SK-N-SH treated with all-trans-retinoic acid at 6 μM for 48 hours (cell line): ENCODE measurements at regions not wholly inside any gene's neighbourhood (a gene's known extent, or its start where the extent isn't known, plus 50 kb on each side); places are given as distances from the start of the nearest gene placed in this dataset.
"Not testable (repeated sequence)": the region's sequence is repeated elsewhere in the genome, so short reads cannot be mapped to it uniquely, and the experiment has no call there.

ENCODE experiments used
- ATAC-seq: fragments of 200-7000 bp; cut with Tn5 transposase; 3 replicates; pipeline ENCODE4 v1.9.1; 2020; ENCODE audit warnings: mild to moderate bottlenecking, moderate library complexity
- ARNTL ChIP-seq: fragments of 450-650 bp; formaldehyde crosslinking; IDR thresholded peaks from 2 replicates; pipeline ENCODE4 v1.5.0; 2020; ENCODE audit warnings: low read depth, mild to moderate bottlenecking, moderate library complexity, borderline replicate concordance
- BACH2 ChIP-seq: fragments of 250-450 bp; sonication (Bioruptor Pico); IDR thresholded peaks from 2 replicates; pipeline ENCODE4 v1.9.0; 2021; ENCODE audit warnings: mild to moderate bottlenecking, borderline replicate concordance
- CSDC2 ChIP-seq: fragments of 250-450 bp; sonication (Bioruptor Pico); IDR thresholded peaks from 2 replicates; pipeline ENCODE4 v1.5.0; 2020; ENCODE audit warnings: mild to moderate bottlenecking, moderate library complexity
- ESRRG ChIP-seq: fragments of 250-450 bp; sonication (Bioruptor Pico); IDR thresholded peaks from 2 replicates; pipeline ENCODE4 v1.6.1; 2021; ENCODE audit warnings: mild to moderate bottlenecking
- ISL1 ChIP-seq: fragments of 250-450 bp; sonication (Bioruptor Pico); IDR thresholded peaks from 2 replicates; pipeline ENCODE4 v2.1.2; 2022; ENCODE audit warnings: mild to moderate bottlenecking, moderate library complexity
- OSR1 ChIP-seq: fragments of 250-450 bp; sonication (Bioruptor Pico); IDR thresholded peaks from 2 replicates; pipeline ENCODE4 v1.8.0; 2022; ENCODE audit warnings: moderate library complexity, mild to moderate bottlenecking, inconsistent platforms
- PPARA ChIP-seq: fragments of 250-450 bp; sonication (Bioruptor Pico); IDR thresholded peaks from 2 replicates; pipeline ENCODE4 v1.5.0; 2020; ENCODE audit warnings: mild to moderate bottlenecking, borderline replicate concordance
- RARB ChIP-seq: fragments of 250-450 bp; sonication (Bioruptor Pico); IDR thresholded peaks from 2 replicates; pipeline ENCODE4 v1.8.0; 2021; ENCODE audit warnings: mild to moderate bottlenecking, moderate library complexity
- SNAI2 ChIP-seq: fragments of 250-450 bp; sonication (Bioruptor Pico); IDR thresholded peaks from 2 replicates; pipeline ENCODE4 v1.5.0; 2020; ENCODE audit warnings: mild to moderate bottlenecking, moderate library complexity
- TCF4 ChIP-seq: fragments of 250-450 bp; sonication (Bioruptor Pico); IDR thresholded peaks from 2 replicates; pipeline ENCODE4 v1.8.0; 2021; ENCODE audit warnings: mild to moderate bottlenecking, moderate library complexity, borderline replicate concordance
- TOX ChIP-seq: fragments of 250-450 bp; sonication (Bioruptor Pico); IDR thresholded peaks from 2 replicates; pipeline ENCODE4 v1.8.0; 2021; ENCODE audit warnings: mild to moderate bottlenecking, moderate library complexity, borderline replicate concordance
- ZC3H10 ChIP-seq: fragments of 250-450 bp; sonication (Bioruptor Pico); IDR thresholded peaks from 2 replicates; pipeline ENCODE4 v1.5.1; 2021; ENCODE audit warnings: mild to moderate bottlenecking, moderate library complexity
- ZNF565 ChIP-seq: fragments of 450-650 bp; formaldehyde crosslinking; conservative IDR thresholded peaks from 2 replicates; pipeline ENCODE4 v1.5.0; 2020; ENCODE audit warnings: low read depth, mild to moderate bottlenecking, moderate library complexity
- ZNF70 ChIP-seq: fragments of 450-650 bp; formaldehyde crosslinking; IDR thresholded peaks from 2 replicates; pipeline ENCODE4 v1.5.0; 2020; ENCODE audit warnings: mild to moderate bottlenecking, moderate library complexity
- ZNF8 ChIP-seq: fragments of 450-650 bp; formaldehyde crosslinking; IDR thresholded peaks from 2 replicates; pipeline ENCODE4 v1.5.0; 2020; ENCODE audit warnings: mild to moderate bottlenecking, moderate library complexity
- TF ChIP-seq, protein P1 (sequence below): fragments of 250-450 bp; sonication (Bioruptor Pico); IDR thresholded peaks from 2 replicates; pipeline ENCODE4 v1.8.0; 2021; ENCODE audit warnings: low read depth, mild to moderate bottlenecking, moderate library complexity, borderline replicate concordance
- TF ChIP-seq, protein P2 (sequence below): fragments of 250-450 bp; sonication (Bioruptor Pico); IDR thresholded peaks from 2 replicates; pipeline ENCODE4 v1.5.1; 2020; ENCODE audit warnings: low read depth, mild to moderate bottlenecking, moderate library complexity
- TF ChIP-seq, protein P3 (sequence below): fragments of 250-450 bp; sonication (Bioruptor Pico); IDR thresholded peaks from 2 replicates; pipeline ENCODE4 v1.5.0; 2020; ENCODE audit warnings: mild to moderate bottlenecking, moderate library complexity
- TF ChIP-seq, protein P4 (sequence below): fragments of 250-450 bp; sonication (Bioruptor Pico); IDR thresholded peaks from 2 replicates; pipeline ENCODE4 v1.8.0; 2020; ENCODE audit warnings: mild to moderate bottlenecking, moderate library complexity, borderline replicate concordance

DNA sequence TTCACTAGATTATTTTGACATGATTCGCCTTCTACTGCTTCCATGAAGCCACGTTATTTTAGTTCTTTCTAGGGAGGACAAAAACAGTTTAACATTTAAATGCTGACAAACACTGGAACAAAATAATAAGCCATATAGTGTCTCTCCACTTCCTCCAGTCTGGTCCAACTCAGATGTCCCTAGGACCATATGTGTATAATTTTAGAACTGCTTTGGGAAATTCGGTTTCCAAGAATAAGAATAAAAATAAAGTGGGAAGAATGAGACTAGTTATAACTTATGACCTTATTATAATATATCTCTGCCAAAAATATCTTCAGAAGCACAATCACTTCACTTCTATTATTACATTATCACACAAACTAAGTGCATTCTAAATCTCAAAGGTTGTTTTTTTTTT, 164.4 kb upstream of the POF1B start:
- TF ChIP-seq RARB (no peak), OSR1 (no peak), CSDC2 (CRISPR knock-in tag) (no peak), ESRRG (CRISPR knock-in tag) (no peak), SNAI2 (no peak), PPARA (CRISPR knock-in tag) (no peak), ZNF565 (CRISPR knock-in tag) (no peak), TCF4 (CRISPR knock-in tag) (no peak), ISL1 (CRISPR knock-in tag) (no peak), BACH2 (CRISPR knock-in tag) (no peak), ZNF70 (no peak), ZC3H10 (no peak), ZNF8 (CRISPR knock-in tag) (no peak)
- TF ChIP-seq, protein P1, sequence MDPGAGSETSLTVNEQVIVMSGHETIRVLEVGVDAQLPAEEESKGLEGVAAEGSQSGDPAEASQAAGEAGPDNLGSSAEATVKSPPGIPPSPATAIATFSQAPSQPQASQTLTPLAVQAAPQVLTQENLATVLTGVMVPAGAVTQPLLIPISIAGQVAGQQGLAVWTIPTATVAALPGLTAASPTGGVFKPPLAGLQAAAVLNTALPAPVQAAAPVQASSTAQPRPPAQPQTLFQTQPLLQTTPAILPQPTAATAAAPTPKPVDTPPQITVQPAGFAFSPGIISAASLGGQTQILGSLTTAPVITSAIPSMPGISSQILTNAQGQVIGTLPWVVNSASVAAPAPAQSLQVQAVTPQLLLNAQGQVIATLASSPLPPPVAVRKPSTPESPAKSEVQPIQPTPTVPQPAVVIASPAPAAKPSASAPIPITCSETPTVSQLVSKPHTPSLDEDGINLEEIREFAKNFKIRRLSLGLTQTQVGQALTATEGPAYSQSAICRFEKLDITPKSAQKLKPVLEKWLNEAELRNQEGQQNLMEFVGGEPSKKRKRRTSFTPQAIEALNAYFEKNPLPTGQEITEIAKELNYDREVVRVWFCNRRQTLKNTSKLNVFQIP (CRISPR knock-in tag) = no peak
- TF ChIP-seq, protein P2, sequence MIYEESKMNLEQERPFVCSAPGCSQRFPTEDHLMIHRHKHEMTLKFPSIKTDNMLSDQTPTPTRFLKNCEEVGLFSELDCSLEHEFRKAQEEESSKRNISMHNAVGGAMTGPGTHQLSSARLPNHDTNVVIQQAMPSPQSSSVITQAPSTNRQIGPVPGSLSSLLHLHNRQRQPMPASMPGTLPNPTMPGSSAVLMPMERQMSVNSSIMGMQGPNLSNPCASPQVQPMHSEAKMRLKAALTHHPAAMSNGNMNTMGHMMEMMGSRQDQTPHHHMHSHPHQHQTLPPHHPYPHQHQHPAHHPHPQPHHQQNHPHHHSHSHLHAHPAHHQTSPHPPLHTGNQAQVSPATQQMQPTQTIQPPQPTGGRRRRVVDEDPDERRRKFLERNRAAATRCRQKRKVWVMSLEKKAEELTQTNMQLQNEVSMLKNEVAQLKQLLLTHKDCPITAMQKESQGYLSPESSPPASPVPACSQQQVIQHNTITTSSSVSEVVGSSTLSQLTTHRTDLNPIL (CRISPR knock-in tag) = no peak
- TF ChIP-seq, protein P3, sequence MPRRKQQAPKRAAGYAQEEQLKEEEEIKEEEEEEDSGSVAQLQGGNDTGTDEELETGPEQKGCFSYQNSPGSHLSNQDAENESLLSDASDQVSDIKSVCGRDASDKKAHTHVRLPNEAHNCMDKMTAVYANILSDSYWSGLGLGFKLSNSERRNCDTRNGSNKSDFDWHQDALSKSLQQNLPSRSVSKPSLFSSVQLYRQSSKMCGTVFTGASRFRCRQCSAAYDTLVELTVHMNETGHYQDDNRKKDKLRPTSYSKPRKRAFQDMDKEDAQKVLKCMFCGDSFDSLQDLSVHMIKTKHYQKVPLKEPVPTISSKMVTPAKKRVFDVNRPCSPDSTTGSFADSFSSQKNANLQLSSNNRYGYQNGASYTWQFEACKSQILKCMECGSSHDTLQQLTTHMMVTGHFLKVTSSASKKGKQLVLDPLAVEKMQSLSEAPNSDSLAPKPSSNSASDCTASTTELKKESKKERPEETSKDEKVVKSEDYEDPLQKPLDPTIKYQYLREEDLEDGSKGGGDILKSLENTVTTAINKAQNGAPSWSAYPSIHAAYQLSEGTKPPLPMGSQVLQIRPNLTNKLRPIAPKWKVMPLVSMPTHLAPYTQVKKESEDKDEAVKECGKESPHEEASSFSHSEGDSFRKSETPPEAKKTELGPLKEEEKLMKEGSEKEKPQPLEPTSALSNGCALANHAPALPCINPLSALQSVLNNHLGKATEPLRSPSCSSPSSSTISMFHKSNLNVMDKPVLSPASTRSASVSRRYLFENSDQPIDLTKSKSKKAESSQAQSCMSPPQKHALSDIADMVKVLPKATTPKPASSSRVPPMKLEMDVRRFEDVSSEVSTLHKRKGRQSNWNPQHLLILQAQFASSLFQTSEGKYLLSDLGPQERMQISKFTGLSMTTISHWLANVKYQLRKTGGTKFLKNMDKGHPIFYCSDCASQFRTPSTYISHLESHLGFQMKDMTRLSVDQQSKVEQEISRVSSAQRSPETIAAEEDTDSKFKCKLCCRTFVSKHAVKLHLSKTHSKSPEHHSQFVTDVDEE (CRISPR knock-in tag) = no peak
- ATAC-seq = no peak

DNA sequence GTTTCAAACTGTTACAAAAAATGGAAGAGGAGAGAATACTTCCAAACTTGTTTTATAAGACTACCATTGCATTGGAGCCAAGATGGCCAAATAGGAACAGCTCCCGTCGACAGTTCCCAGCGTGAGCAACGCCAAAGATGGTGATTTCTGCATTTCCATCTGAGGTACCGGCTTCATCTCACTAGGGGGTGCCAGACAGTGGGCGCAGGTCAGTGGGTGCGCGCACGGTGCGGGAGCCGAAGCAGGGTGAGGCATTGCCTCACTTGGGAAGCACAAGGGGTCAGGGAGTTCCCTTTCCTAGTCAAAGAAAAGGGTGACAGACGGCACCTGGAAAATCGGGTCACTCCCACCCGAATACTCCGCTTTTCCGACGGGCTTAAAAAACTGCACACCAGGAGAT, 149.7 kb upstream of the POF1B start:
- not testable (repeated sequence) for ATAC-seq

DNA sequence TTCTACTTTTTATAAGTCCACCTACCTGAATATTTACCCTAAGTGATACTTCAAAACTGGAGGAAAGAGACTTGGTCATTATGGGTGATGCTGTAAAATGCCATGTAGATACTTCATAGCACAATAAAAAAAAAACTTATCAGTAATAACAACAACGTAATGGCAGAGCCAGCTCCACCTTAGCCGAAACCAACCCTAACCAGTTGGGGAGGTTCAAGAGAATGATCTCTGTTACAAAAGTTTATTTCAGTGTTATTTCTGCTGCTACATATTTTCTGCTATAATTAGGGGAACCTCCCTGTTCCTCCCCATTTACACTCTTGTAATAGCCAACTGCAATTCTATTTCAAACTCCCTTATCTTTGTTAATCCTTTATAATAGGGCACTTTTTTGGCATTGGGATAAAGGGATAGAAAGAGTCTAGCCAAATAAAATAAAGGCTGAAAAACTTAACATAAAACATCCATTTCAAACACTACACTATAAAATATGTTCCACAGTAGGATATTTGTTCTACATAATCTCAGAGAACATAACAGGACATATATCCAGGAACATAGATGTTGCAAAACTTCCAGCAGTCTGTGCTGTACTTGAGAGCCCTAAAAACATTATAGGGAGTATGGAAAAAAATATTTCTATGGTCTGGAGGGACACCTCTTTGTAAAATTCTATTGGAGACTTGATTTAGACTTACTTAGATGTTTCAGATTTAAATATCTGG, 138.7 kb upstream of the POF1B start:
- no peak for TF ChIP-seq ARNTL (CRISPR knock-in tag)
- ATAC-seq = no peak

DNA sequence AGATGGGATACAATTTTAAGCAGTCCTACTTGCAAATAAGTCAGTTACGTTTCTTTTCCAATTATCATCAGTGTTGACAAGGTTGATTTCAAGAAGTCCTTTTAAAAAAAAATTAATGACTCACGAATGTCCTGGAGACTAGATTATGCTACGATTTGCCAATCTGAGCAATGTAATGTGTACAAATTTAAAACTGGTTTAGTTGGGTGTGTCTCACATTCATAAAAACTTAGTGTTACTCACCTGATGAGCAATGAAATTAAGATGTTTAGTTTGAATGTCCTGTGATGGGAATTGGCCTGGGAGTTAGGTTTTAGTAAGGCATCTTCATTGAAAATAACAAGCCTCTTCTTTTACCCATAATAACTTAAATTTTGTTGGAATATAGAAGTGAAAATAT, 136.7 kb upstream of the POF1B start:
- TF ChIP-seq ISL1 (CRISPR knock-in tag) = no peak
- ATAC-seq = no peak

DNA sequence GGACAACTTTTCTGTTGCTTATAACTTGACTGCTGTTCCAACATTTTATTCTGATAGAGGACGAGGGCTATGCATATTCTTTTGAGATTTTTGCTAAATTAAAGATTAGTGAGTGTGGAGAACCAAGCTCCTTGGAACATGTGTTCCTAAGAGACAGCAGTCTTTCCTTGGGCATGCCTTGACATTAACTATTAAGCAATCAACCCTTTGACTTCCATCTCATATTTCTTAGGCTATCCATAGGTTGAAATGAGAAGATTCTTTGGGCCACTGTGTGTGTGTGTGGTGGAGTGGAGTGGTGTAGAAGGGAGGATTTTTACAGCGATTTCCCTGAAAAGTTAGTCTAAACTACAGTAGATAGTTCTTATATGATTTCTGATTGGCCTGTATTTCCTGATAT, 127.4 kb upstream of the POF1B start:
- no peak for TF ChIP-seq ZNF8 (CRISPR knock-in tag)
- TF ChIP-seq ZNF70 = no peak
- TF ChIP-seq ESRRG (CRISPR knock-in tag) = no peak
- TF ChIP-seq ARNTL (CRISPR knock-in tag) = no peak
- no peak for TF ChIP-seq TOX (CRISPR knock-in tag)
- no peak for TF ChIP-seq ISL1 (CRISPR knock-in tag)
- TF ChIP-seq RARB = no peak
- TF ChIP-seq, protein P2 (CRISPR knock-in tag) = no peak
- TF ChIP-seq, protein P4, sequence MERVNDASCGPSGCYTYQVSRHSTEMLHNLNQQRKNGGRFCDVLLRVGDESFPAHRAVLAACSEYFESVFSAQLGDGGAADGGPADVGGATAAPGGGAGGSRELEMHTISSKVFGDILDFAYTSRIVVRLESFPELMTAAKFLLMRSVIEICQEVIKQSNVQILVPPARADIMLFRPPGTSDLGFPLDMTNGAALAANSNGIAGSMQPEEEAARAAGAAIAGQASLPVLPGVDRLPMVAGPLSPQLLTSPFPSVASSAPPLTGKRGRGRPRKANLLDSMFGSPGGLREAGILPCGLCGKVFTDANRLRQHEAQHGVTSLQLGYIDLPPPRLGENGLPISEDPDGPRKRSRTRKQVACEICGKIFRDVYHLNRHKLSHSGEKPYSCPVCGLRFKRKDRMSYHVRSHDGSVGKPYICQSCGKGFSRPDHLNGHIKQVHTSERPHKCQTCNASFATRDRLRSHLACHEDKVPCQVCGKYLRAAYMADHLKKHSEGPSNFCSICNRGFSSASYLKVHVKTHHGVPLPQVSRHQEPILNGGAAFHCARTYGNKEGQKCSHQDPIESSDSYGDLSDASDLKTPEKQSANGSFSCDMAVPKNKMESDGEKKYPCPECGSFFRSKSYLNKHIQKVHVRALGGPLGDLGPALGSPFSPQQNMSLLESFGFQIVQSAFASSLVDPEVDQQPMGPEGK (CRISPR knock-in tag) = no peak
- TF ChIP-seq, protein P1 (CRISPR knock-in tag) = no peak
- no peak for ATAC-seq
